ENCODE measurements at regions not wholly inside any gene's neighbourhood (a gene's known extent, or its start where the extent isn't known, plus 50 kb on each side); places are given as distances from the start of the nearest gene placed in this dataset.

DNA sequence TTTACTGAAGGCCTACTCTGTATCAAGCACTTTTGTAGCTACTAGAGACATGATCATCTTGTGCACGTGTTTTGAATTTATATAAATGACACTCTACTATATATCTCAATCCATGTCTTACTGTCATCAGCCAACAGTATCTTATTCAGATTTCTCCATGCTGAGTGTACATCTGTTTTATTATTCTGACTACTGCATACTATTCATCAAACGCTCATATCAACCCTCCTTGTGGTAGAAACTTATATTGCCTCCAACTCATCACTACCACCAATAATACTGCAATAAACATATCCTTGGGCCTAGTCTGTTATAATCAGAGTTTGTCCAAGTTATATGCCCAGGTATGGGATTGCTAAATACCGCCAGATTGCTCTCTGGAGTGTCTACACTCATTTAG is 81.6 kb upstream of the IRF2BP2 start:
- no peaks in the 10 kb centered on the region for H4K20me1 ChIP-seq (ENCODE audit: control insufficient read depth, extremely low read depth, insufficient read depth, low read length)
- H3K9me1 ChIP-seq (ENCODE audit: control insufficient read depth, extremely low read depth, insufficient read depth, low read length) = no peaks in the 10 kb centered on the region
- H3K27me3 ChIP-seq (ENCODE audit: control insufficient read depth, extremely low read depth, insufficient read depth, low read length) = no peaks in the 10 kb centered on the region
- no peaks in the 10 kb centered on the region for H3K4me1 ChIP-seq (ENCODE audit: control insufficient read depth, extremely low read depth, insufficient read depth, low read length)
- H3K9me3 ChIP-seq (ENCODE audit: control insufficient read depth, low read depth, low read length) = no peaks in the 10 kb centered on the region
- no peak overlapping the region for H3K4me3 ChIP-seq (ENCODE audit: control insufficient read depth in 2 of 3, extremely low read depth in 1 of 3, insufficient read depth in 2 of 3, low read depth in 1 of 3, low read length in 3 of 3)
- no peak overlapping the region for H2AFZ ChIP-seq (ENCODE audit: control insufficient read depth, low read length)
- DNase-seq (ENCODE audit: low read depth, low spot score) = no peak
- TF ChIP-seq EZH2 (IDR thresholded peaks at IDR 0.05; ENCODE audit: low read length) = no peak
- TF ChIP-seq, protein P1, sequence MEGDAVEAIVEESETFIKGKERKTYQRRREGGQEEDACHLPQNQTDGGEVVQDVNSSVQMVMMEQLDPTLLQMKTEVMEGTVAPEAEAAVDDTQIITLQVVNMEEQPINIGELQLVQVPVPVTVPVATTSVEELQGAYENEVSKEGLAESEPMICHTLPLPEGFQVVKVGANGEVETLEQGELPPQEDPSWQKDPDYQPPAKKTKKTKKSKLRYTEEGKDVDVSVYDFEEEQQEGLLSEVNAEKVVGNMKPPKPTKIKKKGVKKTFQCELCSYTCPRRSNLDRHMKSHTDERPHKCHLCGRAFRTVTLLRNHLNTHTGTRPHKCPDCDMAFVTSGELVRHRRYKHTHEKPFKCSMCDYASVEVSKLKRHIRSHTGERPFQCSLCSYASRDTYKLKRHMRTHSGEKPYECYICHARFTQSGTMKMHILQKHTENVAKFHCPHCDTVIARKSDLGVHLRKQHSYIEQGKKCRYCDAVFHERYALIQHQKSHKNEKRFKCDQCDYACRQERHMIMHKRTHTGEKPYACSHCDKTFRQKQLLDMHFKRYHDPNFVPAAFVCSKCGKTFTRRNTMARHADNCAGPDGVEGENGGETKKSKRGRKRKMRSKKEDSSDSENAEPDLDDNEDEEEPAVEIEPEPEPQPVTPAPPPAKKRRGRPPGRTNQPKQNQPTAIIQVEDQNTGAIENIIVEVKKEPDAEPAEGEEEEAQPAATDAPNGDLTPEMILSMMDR (optimal IDR thresholded peaks at IDR 0.05 in 1 of 3, IDR thresholded peaks at IDR 0.05 in 1 of 3, conservative IDR thresholded peaks at IDR 0.05 in 1 of 3; ENCODE audit: extremely low read depth in 1 of 3, insufficient read depth in 2 of 3, low read length in 3 of 3) = peak in 2 of 3 experiments; percentile 9 to 39
- H3K36me3 ChIP-seq (ENCODE audit: control insufficient read depth in 2 of 2, extremely low read depth in 1 of 2, insufficient read depth in 2 of 2, low read length in 2 of 2) = no peaks in the 10 kb centered on the region
- FAIRE-seq = peak; percentile 5
- H3K4me2 ChIP-seq (ENCODE audit: control insufficient read depth, extremely low read depth, insufficient read depth, low read depth, low read length) = no peak overlapping the region
- dilution Hi-C loops (cut with MboI; ENCODE audit: extremely low pct_ligation_motif_present, low sequenced_read_pairs) = no loop called here
- H3K9ac ChIP-seq (ENCODE audit: control insufficient read depth, extremely low read depth, insufficient read depth, low read length) = no peak overlapping the region
- no peaks in the 10 kb centered on the region for H3K79me2 ChIP-seq (ENCODE audit: control insufficient read depth, insufficient read depth, low read length)
- H3K27ac ChIP-seq (ENCODE audit: control insufficient read depth, insufficient read depth, low read length) = no peak overlapping the region

DNA sequence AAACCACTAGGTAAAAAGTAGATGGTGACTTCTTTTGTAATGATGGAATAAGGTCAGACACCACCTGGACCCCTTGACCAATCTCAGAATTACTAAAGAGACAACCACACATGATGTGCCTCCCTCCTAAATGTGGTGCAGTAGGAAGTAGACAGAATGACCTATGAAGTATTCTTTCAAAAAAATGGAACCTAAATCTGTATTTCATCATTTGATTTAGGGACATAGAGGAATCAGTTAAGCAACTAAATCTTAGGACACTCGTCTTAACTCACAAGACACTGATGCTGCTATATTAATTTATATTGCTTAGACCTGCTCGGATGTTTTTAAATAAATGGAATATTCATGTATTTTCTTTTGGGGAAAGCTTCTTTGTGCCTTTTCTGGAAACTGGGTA is 80.9 kb upstream of the IRF2BP2 start:
- Histone ChIP-seq H3K36me3 (ENCODE audit: control insufficient read depth in 2 of 2, extremely low read depth in 1 of 2, insufficient read depth in 2 of 2, low read length in 2 of 2) (no peaks in the 10 kb centered on the region), H3K79me2 (ENCODE audit: control insufficient read depth, insufficient read depth, low read length) (no peaks in the 10 kb centered on the region), H3K4me2 (ENCODE audit: control insufficient read depth, extremely low read depth, insufficient read depth, low read depth, low read length) (no peak overlapping the region), H3K27ac (ENCODE audit: control insufficient read depth, insufficient read depth, low read length) (no peak overlapping the region), H4K20me1 (ENCODE audit: control insufficient read depth, extremely low read depth, insufficient read depth, low read length) (no peaks in the 10 kb centered on the region), H3K4me1 (ENCODE audit: control insufficient read depth, extremely low read depth, insufficient read depth, low read length) (no peaks in the 10 kb centered on the region), H2AFZ (ENCODE audit: control insufficient read depth, low read length) (no peak overlapping the region), H3K9me3 (ENCODE audit: control insufficient read depth, low read depth, low read length) (no peaks in the 10 kb centered on the region), H3K27me3 (ENCODE audit: control insufficient read depth, extremely low read depth, insufficient read depth, low read length) (no peaks in the 10 kb centered on the region), H3K4me3 (ENCODE audit: control insufficient read depth in 2 of 3, extremely low read depth in 1 of 3, insufficient read depth in 2 of 3, low read depth in 1 of 3, low read length in 3 of 3) (no peak overlapping the region), H3K9me1 (ENCODE audit: control insufficient read depth, extremely low read depth, insufficient read depth, low read length) (no peaks in the 10 kb centered on the region), H3K9ac (ENCODE audit: control insufficient read depth, extremely low read depth, insufficient read depth, low read length) (no peak overlapping the region)
- no peak for FAIRE-seq
- TF ChIP-seq EZH2 (IDR thresholded peaks at IDR 0.05; ENCODE audit: low read length) = no peak
- TF ChIP-seq, protein P1 (optimal IDR thresholded peaks at IDR 0.05 in 1 of 3, IDR thresholded peaks at IDR 0.05 in 1 of 3, conservative IDR thresholded peaks at IDR 0.05 in 1 of 3; ENCODE audit: extremely low read depth in 1 of 3, insufficient read depth in 2 of 3, low read length in 3 of 3) = no peak
- dilution Hi-C loops (cut with MboI; ENCODE audit: extremely low pct_ligation_motif_present, low sequenced_read_pairs) = no loop called here
- no peak for DNase-seq (ENCODE audit: low read depth, low spot score)
